DND-41 (cell line): ENCODE measurements at regions not wholly inside any gene's neighbourhood (a gene's known extent, or its start where the extent isn't known, plus 50 kb on each side); places are given as distances from the start of the nearest gene placed in this dataset.

Experiments
- ATAC-seq: fragments of 200-7000 bp; cut with Tn5 transposase; 3 replicates; pipeline ENCODE4 v1.9.1; 2021; ENCODE audit warnings: low read depth; ENCODE audit not compliant: insufficient read depth
- DNase-seq: peaks from one replicate; pipeline ENCODE4 v3.0.0-alpha.2; 2020
- H2AFZ ChIP-seq: 2 replicates; pipeline ENCODE4 v1.6.0; 2012; ENCODE audit warnings: low read depth, low read length
- H3K27ac ChIP-seq: 2 replicates; pipeline ENCODE4 v1.5.1; 2012; ENCODE audit warnings: low read length, inconsistent platforms
- H3K27me3 ChIP-seq: fragments of 200-600 bp; sonication (generic); 2 replicates; pipeline ENCODE4 v1.6.0; 2012; ENCODE audit warnings: low read length, mild to moderate bottlenecking, inconsistent platforms; ENCODE audit not compliant: insufficient read depth, poor library complexity
- H3K36me3 ChIP-seq: 2 replicates; pipeline ENCODE4 v1.5.1; 2012; ENCODE audit warnings: low read length, inconsistent platforms; ENCODE audit not compliant: insufficient read depth
- H3K4me1 ChIP-seq: 2 replicates; pipeline ENCODE4 v1.5.1; 2012; ENCODE audit warnings: mild to moderate bottlenecking, low read length; ENCODE audit not compliant: insufficient read depth
- H3K4me2 ChIP-seq: 2 replicates; pipeline ENCODE4 v1.6.0; 2012; ENCODE audit warnings: mild to moderate bottlenecking, moderate library complexity, low read length, inconsistent platforms; ENCODE audit not compliant: insufficient read depth
- H3K4me3 ChIP-seq, 2 experiments: fragments of 200-600 bp in 1 of 2; shearing (Covaris generic) in 1 of 2; 2 replicates each; pipeline ENCODE4 v1.5.1; 2012 to 2016; ENCODE audit warnings: inconsistent platforms in 2 of 2, low read length in 2 of 2, mild to moderate bottlenecking in 2 of 2, low read depth in 1 of 2, moderate library complexity in 1 of 2
- H3K79me2 ChIP-seq: 2 replicates; pipeline ENCODE4 v1.6.0; 2012; ENCODE audit warnings: low read length, inconsistent platforms; ENCODE audit not compliant: insufficient read depth
- H3K9ac ChIP-seq: 2 replicates; pipeline ENCODE4 v1.6.0; 2012; ENCODE audit warnings: low read depth, mild to moderate bottlenecking, inconsistent platforms, low read length, moderate library complexity
- H3K9me3 ChIP-seq: 2 replicates; pipeline ENCODE4 v1.5.1; 2012; ENCODE audit warnings: low read length, moderate library complexity, mild to moderate bottlenecking, inconsistent platforms; ENCODE audit not compliant: insufficient read depth, severe bottlenecking
- H4K20me1 ChIP-seq: 2 replicates; pipeline ENCODE4 v1.6.0; 2012; ENCODE audit warnings: low read length; ENCODE audit not compliant: insufficient read depth
- EZH2 ChIP-seq: IDR thresholded peaks from 3 replicates; pipeline ENCODE4 v1.6.1; 2012; ENCODE audit warnings: borderline replicate concordance, low read depth, mild to moderate bottlenecking, moderate library complexity, low read length, inconsistent platforms; ENCODE audit not compliant: severe bottlenecking
- TF ChIP-seq, protein P1 (sequence below): IDR thresholded peaks from 2 replicates; pipeline ENCODE4 v1.5.1; 2012; ENCODE audit warnings: borderline replicate concordance, low read length, moderate library complexity, mild to moderate bottlenecking; ENCODE audit not compliant: poor library complexity, severe bottlenecking; ENCODE audit errors: extremely low read depth

DNA sequence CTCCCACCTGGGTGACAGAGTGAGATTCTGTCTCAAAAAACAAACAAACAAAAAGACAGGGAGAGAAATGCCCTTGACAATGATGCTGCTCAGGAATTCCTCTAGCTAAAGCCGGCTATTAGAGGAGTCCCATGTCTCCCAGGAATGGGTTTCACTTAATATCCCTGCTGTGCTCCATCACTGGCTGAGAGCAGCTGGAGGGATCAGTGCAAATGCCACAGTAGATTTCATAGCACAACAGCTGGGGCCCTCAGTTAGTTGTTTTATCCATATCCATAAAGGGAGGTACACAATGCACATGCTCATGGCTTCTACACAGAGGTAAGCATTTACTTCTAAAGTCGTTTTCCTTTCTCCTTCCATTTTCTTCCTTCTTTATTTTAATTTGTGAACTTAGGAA is 742.0 kb upstream of the POU3F2 start:
- H3K4me1 ChIP-seq, result no peaks in the 10 kb centered on the region
- H3K9me3 ChIP-seq, result no peaks in the 10 kb centered on the region
- no peak overlapping the region for H2AFZ ChIP-seq
- ATAC-seq (no peak), DNase-seq (no peak)
- TF ChIP-seq EZH2, result no peak
- TF ChIP-seq, protein P1, sequence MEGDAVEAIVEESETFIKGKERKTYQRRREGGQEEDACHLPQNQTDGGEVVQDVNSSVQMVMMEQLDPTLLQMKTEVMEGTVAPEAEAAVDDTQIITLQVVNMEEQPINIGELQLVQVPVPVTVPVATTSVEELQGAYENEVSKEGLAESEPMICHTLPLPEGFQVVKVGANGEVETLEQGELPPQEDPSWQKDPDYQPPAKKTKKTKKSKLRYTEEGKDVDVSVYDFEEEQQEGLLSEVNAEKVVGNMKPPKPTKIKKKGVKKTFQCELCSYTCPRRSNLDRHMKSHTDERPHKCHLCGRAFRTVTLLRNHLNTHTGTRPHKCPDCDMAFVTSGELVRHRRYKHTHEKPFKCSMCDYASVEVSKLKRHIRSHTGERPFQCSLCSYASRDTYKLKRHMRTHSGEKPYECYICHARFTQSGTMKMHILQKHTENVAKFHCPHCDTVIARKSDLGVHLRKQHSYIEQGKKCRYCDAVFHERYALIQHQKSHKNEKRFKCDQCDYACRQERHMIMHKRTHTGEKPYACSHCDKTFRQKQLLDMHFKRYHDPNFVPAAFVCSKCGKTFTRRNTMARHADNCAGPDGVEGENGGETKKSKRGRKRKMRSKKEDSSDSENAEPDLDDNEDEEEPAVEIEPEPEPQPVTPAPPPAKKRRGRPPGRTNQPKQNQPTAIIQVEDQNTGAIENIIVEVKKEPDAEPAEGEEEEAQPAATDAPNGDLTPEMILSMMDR, result no peak
- H3K79me2 ChIP-seq, result no peaks in the 10 kb centered on the region
- H3K27ac ChIP-seq, result no peak overlapping the region
- no peak overlapping the region for H3K9ac ChIP-seq
- H3K36me3 ChIP-seq, result no peaks in the 10 kb centered on the region
- H3K4me2 ChIP-seq, result no peak overlapping the region
- H3K4me3 ChIP-seq, result no peak overlapping the region
- no peaks in the 10 kb centered on the region for H4K20me1 ChIP-seq
- H3K27me3 ChIP-seq, result no peaks in the 10 kb centered on the region

DNA sequence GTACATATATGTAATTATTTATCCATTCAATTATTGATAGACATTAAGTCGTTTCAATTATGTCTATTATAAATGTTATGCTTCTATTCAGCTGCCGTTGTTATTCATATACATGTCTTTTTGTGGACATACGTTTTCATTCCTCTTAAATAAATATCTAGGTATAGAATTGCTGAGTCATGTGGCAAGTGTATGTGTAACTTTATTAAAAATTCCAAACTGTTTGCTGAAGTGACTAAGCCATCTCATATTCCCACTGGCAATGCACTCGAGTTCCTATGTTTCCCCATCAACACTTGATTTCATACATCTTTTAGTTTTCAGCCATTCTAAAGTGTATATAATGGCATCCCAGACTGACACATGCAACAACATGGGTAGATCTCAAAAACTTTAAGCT is 739.7 kb upstream of the POU3F2 start:
- no peaks in the 10 kb centered on the region for H3K9me3 ChIP-seq
- no peaks in the 10 kb centered on the region for H4K20me1 ChIP-seq
- H3K27me3 ChIP-seq, result no peaks in the 10 kb centered on the region
- H3K4me1 ChIP-seq, result no peaks in the 10 kb centered on the region
- no peak overlapping the region for H3K9ac ChIP-seq
- no peak for TF ChIP-seq EZH2
- TF ChIP-seq, protein P1, result no peak
- H3K79me2 ChIP-seq, result no peaks in the 10 kb centered on the region
- ATAC-seq, result no peak
- H3K27ac ChIP-seq, result no peak overlapping the region
- no peak for DNase-seq
- no peak overlapping the region for H3K4me2 ChIP-seq
- H2AFZ ChIP-seq, result no peak overlapping the region
- H3K4me3 ChIP-seq, result no peak overlapping the region
- H3K36me3 ChIP-seq, result no peaks in the 10 kb centered on the region

- TF ChIP-seq, protein P1, result no peak
- no peak for TF ChIP-seq EZH2
Observed at GRCh38 chr6:98107801-98108200, 726.6 kb upstream of the POU3F2 start.

GRCh38 chr6:98116455-98116854 is 717.9 kb upstream of the POU3F2 start:
- no peak for DNase-seq
- Histone ChIP-seq H3K36me3 (no peaks in the 10 kb centered on the region), H3K79me2 (no peaks in the 10 kb centered on the region), H2AFZ (no peak overlapping the region), H4K20me1 (no peaks in the 10 kb centered on the region), H3K27me3 (no peaks in the 10 kb centered on the region), H3K9me3 (no peaks in the 10 kb centered on the region), H3K27ac (no peak overlapping the region), H3K4me3 (no peak overlapping the region), H3K4me1 (no peaks in the 10 kb centered on the region), H3K9ac (no peak overlapping the region), H3K4me2 (no peak overlapping the region)
- no peak for TF ChIP-seq EZH2
- TF ChIP-seq, protein P1, result no peak
- no peak for ATAC-seq

More at GRCh38 chr6:98107801-98108200, 726.6 kb upstream of the POU3F2 start:
- H3K9ac ChIP-seq, result no peak overlapping the region
- H3K4me3 ChIP-seq, result no peak overlapping the region
- H3K4me2 ChIP-seq, result no peak overlapping the region
- no peak overlapping the region for H3K27ac ChIP-seq
- no peaks in the 10 kb centered on the region for H3K36me3 ChIP-seq
- H4K20me1 ChIP-seq, result no peaks in the 10 kb centered on the region
- H3K4me1 ChIP-seq, result no peaks in the 10 kb centered on the region
- H3K79me2 ChIP-seq, result no peaks in the 10 kb centered on the region
- no peak for ATAC-seq
- H3K27me3 ChIP-seq, result no peaks in the 10 kb centered on the region
- no peak overlapping the region for H2AFZ ChIP-seq
- DNase-seq, result no peak
- no peaks in the 10 kb centered on the region for H3K9me3 ChIP-seq
